Activated CD4-positive, alpha-beta T cell treated with anti-CD3 and anti-CD28 coated beads, Interleukin-2, amount 50 U/mL, for 4 hours (primary cell): ENCODE measurements at regions not wholly inside any gene's neighbourhood (a gene's known extent, or its start where the extent isn't known, plus 50 kb on each side); places are given as distances from the start of the nearest gene placed in this dataset.
"Not testable (repeated sequence)": the region's sequence is repeated elsewhere in the genome, so short reads cannot be mapped to it uniquely, and the experiment has no call there.

Source experiments
- DNase-seq, 2 experiments: peaks; one replicate each; pipeline ENCODE4 v3.0.0-alpha.2; 2020

- DNase-seq: no peak
These were observed 1057.5 kb upstream of the FAM98A start for GRCh38 chr2:34656632-34657031.

DNA sequence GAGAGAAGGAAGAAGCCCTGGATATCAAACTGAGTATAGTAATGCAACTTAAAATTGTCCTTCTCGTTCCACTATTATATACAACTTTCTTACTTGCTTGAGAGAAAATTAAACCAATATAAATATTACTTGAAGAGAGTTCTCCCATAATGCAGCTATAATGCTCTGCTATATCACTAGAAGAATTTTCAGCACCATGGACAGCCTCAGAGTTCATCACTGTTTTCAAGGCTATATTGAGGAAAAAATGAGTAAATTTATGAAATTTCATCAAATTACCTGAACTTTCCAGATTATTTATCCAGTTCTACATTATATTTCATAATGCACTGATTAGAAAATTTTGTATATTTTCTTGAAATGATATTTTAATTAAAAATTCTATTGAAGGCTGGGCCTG lies 1053.5 kb upstream of the FAM98A start:
- DNase-seq: no peak

- DNase-seq: no peak
These were observed 1047.8 kb upstream of the FAM98A start for GRCh38 chr2:34646901-34647300.

- no peak for DNase-seq
These were observed 1033.2 kb upstream of the FAM98A start for GRCh38 chr2:34632327-34632726.

- DNase-seq: no peak
These were observed 1027.9 kb upstream of the FAM98A start for GRCh38 chr2:34627003-34627402.

DNA sequence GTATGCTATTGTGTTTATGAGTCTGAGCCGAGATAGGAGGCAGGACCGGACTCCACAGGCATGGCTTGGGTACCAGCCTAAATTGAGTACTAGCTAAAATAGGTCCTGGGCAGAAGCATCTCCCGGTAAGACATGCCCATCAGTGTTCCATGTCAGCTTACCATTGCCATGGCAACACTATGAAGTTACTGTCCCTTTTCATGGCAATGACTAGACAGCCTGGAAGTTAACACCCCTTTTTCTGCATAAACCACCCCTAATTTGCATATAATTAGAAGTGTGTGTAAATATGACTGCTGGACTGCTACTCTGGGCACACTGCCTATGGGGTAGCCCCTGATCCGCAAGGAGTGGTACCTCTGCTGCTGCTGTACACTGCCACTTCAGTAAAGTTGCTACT lies 1005.1 kb upstream of the FAM98A start:
- DNase-seq: no peak

- DNase-seq: no peak
These were observed 1003.2 kb upstream of the FAM98A start for GRCh38 chr2:34602262-34602661.

DNA sequence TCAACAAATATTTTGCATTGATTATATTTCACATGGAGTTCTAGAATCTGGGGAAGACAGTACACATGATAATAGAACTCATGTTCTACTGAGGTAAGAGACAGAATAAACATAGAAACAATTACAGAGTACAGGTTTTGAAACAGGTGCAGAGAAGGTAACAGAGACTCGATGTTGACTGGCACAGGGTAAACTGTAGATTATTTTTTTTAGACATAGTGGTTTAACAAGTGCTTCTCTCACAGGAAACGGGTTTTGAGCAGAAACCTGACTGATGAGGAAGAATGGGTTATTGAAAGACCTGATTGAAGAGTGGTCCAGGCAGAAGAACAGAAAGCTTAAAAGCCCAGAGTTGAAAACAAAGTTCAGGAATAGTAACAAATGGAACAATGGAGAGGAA lies 1002.5 kb upstream of the FAM98A start:
- no peak for DNase-seq

GRCh38 chr2:34578641-34579040 lies 979.5 kb upstream of the FAM98A start:
- DNase-seq: no peak

DNA sequence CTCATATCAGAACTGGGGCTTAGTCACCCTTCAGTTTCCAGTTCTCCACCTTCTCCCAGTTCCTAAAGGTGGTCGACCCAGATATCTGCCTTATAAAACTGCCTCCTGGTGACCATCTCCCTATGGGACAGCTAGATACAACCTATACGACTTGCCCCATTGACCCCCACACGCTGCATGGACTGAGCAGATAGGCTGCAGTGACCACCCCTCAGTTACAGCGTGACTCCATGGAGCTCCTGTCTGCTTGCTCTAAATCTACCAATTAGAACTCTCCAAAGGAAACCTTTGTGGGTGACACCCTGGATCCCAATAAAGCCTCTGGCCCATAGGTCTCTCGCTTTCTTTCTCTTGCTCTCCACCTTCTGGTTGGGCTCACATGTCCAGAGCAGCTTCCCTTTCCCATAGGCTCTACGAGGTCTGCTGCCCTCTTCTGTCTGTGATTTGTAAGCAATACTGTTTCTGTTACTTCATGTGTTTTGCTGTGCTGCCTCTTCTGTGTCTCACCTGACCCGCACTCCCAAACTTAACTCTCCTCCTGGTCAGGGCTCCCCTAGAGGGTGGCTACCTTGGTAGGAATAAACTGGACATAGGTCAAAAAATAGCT lies 971.3 kb upstream of the FAM98A start:
- DNase-seq: no peak

- no peak for DNase-seq
These were observed 968.0 kb upstream of the FAM98A start for GRCh38 chr2:34567128-34567527.

- DNase-seq: no peak
These were observed 953.2 kb upstream of the FAM98A start for GRCh38 chr2:34552337-34552736.

DNA sequence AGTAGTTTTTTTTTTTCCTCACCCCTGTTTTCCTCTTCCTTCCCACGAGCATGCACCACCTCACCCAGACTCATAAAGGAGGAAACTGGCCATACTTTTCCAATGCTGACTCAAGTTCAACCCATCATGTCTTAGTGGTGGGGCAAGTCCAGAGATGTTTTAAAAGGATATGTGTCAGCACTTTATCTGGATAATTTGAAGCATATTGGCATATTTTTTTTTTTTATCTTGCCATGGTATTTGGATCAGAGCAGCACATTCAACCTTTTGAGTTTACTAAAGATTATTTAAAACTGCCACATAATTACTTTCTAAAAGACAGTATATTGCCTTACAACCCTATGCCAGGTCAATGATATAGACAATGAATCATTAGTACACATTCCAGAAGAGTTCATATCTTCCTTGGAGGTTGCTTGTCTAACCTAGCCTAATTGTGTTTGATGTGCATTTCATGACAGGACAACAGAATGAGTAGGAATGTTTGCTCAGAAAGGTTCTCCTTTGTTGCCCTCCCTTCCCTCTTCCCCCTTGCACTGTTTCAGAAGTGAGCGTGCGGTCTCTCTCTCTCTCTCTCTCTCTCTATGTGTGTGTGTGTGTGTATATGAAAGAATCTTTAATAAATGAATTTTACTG lies 950.7 kb upstream of the FAM98A start:
- DNase-seq: no peak

- no peak for DNase-seq
These were observed 948.8 kb upstream of the FAM98A start for GRCh38 chr2:34547900-34548299.

GRCh38 chr2:34547340-34547739 lies 948.2 kb upstream of the FAM98A start:
- no peak for DNase-seq

DNA sequence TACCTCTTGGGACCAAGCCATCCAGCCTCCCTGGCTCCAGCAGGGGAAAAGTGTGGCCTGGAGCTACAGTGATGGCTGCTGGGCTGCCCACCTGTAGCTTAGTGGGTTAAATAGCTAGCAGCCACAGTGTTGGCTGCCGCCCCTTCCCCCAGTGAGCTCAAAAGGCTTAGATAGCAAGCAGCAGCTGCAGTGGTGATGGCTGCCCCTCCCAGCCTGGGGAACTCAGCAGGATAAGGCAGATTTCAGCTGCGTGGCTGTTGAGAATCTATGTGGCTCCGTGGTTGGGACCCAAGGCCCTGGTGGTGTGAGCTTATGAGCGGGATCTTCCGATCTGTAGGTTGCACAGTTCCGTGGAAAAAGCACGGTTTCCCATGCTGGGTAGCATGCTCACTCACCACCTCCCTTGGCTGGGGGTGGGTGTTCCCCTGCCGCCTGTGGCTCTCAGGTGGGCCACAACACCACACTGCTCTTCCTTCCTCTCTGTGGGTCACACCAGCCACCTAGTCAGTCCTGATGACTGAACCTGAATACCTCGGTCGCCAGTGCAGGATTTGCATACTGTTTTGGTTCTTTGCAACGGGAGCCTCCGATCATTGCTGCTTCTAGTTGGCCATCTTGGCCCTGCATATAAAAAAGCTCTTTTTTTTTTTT lies 946.5 kb upstream of the FAM98A start:
- no peak for DNase-seq

DNA sequence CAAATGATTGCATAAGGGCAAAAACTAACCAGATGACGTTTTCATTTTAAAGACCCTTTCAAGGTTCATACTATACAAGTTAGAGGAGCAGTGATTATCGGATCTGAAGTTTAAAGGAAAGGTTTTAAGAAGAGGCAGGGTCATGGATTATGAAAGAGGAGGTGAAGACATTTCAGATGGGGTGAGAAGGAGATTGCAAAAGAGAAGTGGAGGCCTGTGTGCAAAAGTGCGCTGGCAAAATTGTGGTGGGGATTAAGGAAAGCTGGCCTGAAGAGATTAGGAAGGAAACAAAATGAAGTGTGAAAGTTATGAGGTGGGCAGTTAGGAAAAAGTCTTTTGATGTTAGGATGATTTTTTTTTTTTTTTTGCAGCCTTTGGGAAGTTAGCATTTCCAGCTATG lies 935.7 kb upstream of the FAM98A start:
- no peak for DNase-seq

DNA sequence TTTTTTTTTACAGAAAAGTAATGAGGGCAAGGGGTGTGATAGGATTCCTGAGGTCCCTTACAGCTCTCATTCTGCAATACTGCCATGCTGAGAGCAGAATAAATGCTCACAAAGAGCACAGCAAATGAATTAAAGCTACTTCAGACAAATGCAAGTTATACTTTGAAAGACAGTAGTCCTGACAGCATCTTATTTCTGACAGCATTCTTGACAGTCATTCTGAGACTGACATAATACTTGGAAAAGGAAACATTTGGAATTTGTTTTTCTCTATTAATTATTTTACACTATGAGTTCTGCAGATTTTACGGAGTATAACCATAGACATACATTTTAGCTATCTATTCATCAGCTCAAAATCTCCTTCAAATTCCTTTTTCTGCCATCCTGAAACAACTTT lies 935.2 kb upstream of the FAM98A start:
- no peak for DNase-seq

- no peak for DNase-seq
These were observed 934.6 kb upstream of the FAM98A start for GRCh38 chr2:34533585-34534183.

DNA sequence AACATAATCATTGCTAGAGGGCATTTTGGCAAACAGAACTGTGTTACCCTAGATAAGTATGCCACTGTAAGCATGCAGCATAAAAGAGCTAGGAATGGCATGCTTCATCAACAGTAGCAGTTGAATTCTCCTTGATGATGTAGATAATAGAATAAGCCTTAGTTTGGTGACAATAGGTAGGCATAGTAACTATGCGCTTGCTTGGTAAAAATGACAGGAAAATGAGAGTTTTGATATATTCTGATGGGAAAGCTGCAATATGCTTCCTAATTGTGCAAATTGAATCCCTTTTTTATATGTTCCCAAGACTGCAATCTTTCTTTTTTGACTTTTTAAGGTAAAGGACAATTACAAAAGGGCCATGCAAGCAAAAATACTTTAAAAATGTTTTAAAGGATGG lies 930.9 kb upstream of the FAM98A start:
- no peak for DNase-seq

DNA sequence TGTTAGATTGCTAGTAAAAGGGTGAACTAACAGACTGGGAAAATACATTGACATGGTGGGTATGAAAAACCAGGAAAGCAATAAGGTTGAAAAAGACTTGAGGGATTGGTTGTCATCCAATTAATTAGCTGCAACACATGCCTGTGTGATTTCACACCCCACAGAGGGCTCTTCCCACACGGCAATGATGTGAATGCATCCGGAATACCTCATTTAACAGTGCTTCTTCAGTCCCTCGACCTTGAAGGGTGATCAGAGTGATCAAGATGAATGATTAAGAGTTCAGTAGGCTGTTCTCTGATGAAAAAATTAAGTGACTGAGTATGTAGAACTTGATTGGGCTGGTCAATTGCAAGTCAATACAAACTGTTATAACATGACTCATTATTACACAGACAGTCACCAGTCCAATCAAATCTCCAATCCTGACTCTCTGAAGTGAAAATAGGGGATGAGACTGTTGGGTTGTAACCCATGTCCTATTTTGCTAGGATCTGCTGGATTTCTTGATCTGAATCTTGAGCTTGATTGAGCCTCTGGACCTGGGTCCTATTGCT lies 924.9 kb upstream of the FAM98A start:
- DNase-seq: no peak

- no peak for DNase-seq
These were observed 920.6 kb upstream of the FAM98A start for GRCh38 chr2:34519659-34520058.

DNA sequence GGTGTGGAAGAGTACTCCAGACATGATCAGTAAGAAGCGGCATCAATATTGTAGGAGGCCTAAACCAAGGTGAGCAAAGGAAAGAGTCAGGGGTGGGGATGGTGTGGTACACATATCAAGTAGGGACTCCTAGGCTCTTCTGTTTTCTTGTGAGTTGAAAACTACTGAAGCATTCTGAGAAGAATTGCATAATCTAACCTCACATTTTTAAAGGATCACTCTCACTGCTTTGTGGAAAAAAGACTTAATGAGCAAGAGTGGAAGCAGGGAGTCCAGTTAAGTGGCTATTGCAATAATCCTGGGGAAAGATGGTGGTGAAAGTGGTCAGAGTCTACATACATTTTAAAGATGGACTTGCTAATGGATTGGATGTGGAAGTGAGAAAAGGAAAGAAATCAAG lies 899.5 kb upstream of the FAM98A start:
- DNase-seq: no peak

DNA sequence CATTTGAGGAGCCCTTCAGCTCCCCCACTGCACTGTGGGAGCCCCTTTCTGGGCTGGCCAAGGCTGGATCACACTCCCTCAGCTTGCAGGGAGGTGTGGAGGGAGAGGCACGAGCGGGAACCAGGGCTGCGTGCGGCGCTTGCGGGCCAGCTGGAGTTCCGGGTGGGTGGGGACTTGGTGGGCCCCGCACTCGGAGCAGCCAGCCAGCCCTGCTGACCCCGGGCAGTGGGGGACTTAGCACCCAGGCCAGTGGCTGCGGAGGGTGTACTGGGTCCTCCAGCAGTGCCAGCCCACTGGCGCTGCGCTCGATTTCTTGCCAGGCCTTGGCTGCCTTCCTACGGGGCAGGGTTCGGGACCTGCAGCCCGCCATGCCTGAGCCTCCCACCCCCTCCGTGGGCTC lies 895.1 kb upstream of the FAM98A start:
- DNase-seq: not testable (repeated sequence)
